Lower lobe of right lung (tissue), 2 donors: ENCODE measurements at regions not wholly inside any gene's neighbourhood (a gene's known extent, or its start where the extent isn't known, plus 50 kb on each side); places are given as distances from the start of the nearest gene placed in this dataset.
A peak's percentile ranks its signal among the peaks of the same experiment; 100 is the strongest.

Experiments
- ATAC-seq, 2 donors: fragments of 200-7000 bp; cut with Tn5 transposase; one replicate each; pipeline ENCODE4 v1.9.1; 2020 to 2022; ENCODE audit warnings: mild to moderate bottlenecking in 2 of 2, moderate library complexity in 2 of 2
- DNase-seq: peaks from one replicate; pipeline ENCODE4 v3.0.0-alpha.2; 2020
- H3K27ac ChIP-seq: fragments of 200-600 bp; one replicate; pipeline ENCODE4 v1.8.0; 2022
- H3K27me3 ChIP-seq: fragments of 200-600 bp; one replicate; pipeline ENCODE4 v1.8.0; 2022; ENCODE audit warnings: low read depth
- H3K36me3 ChIP-seq: fragments of 200-600 bp; one replicate; pipeline ENCODE4 v1.8.0; 2022; ENCODE audit warnings: mild to moderate bottlenecking
- H3K4me1 ChIP-seq: fragments of 200-600 bp; one replicate; pipeline ENCODE4 v1.8.0; 2022
- H3K4me3 ChIP-seq: fragments of 200-600 bp; one replicate; pipeline ENCODE4 v1.8.0; 2022; ENCODE audit warnings: mild to moderate bottlenecking
- H3K9me3 ChIP-seq: fragments of 200-600 bp; one replicate; pipeline ENCODE4 v1.8.0; 2022
- intact Hi-C: fragments of 100-400 bp; cut with DNase I; formaldehyde crosslinking; loops from one replicate; pipeline ENCODE4 v1.11.0; 2022
- TF ChIP-seq, protein P1 (sequence below): fragments of 200-600 bp; IDR thresholded peaks from one replicate; pipeline ENCODE4 v1.8.0; 2022; ENCODE audit warnings: antibody characterized with exemption, mild to moderate bottlenecking
- donor health status: DM: no; HTN: yes; CAD: no; lungs with severe emphysema.

GRCh38 chr6:163872335-163872734 is 457.8 kb downstream of the QKI start:
- intact Hi-C loops: no loop called here
- no peak for DNase-seq
- Histone ChIP-seq H3K4me1 (no peaks in the 10 kb centered on the region), H3K9me3 (no peaks in the 10 kb centered on the region), H3K36me3 (no peaks in the 10 kb centered on the region), H3K27ac (no peak overlapping the region), H3K27me3 (no peaks in the 10 kb centered on the region), H3K4me3 (no peak overlapping the region)
- TF ChIP-seq, protein P1, sequence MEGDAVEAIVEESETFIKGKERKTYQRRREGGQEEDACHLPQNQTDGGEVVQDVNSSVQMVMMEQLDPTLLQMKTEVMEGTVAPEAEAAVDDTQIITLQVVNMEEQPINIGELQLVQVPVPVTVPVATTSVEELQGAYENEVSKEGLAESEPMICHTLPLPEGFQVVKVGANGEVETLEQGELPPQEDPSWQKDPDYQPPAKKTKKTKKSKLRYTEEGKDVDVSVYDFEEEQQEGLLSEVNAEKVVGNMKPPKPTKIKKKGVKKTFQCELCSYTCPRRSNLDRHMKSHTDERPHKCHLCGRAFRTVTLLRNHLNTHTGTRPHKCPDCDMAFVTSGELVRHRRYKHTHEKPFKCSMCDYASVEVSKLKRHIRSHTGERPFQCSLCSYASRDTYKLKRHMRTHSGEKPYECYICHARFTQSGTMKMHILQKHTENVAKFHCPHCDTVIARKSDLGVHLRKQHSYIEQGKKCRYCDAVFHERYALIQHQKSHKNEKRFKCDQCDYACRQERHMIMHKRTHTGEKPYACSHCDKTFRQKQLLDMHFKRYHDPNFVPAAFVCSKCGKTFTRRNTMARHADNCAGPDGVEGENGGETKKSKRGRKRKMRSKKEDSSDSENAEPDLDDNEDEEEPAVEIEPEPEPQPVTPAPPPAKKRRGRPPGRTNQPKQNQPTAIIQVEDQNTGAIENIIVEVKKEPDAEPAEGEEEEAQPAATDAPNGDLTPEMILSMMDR: no peak
- no peak for ATAC-seq

DNA sequence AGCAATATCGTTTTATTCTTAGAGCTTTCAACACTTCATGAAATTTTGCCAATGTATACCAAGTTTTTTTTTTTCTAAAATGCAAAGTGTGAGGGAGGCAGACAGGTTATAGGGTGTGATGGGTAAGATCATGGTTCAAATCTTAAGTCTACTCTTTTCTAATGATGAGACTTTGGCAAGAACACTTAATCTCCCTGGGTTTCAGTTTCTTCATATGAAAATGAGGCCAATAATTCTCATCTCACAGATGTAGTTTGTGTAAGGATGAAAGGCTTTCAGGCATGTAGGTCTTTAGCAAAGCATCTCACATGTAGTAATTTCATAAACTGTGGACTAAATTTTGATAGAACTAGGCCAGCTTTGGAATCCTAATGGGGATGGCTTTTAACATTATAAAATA is 457.1 kb downstream of the QKI start:
- Histone ChIP-seq H3K27ac (no peak overlapping the region), H3K27me3 (no peaks in the 10 kb centered on the region), H3K4me1 (no peaks in the 10 kb centered on the region), H3K9me3 (no peaks in the 10 kb centered on the region), H3K4me3 (no peak overlapping the region), H3K36me3 (no peaks in the 10 kb centered on the region)
- DNase-seq (no peak), ATAC-seq (no peak)
- TF ChIP-seq, protein P1: no peak
- intact Hi-C loops: no loop called here

DNA sequence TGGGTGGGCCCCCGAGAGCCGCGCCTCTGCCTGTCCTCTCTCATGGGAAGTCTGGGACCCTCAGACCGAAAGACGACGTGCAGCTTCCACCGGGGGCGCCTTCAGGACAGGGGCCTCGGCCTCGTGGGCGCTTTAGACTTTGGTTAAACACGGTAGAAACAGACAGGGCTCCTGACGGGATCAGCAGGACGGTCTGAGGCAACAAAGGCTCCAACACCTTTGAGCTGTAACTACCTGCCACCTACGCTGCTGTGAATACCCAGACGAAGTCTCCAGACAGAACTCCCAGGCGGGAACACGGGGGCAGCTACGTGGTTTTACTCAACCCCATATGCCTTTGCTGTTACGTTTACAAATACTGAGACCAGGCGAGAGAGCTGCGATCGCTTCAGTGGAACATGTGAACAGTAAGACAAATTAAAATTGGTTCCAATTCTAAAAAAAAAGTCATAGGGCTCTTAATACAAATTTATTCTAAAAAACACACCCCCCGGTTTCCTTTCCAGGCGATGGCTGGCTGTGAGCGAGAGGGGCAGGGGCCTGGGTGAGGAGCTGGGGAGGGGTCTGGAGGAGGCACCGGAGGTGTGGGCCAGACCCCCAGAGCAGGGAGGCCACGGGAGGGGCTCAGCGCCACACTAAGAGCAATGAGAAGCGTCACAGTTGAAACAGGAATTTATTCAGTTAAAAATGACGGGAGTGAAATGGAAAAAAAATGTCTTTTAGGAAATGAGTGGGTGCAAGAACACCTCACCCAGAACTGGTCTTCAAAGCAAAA is 453.2 kb downstream of the QKI start:
- H3K9me3 ChIP-seq: no peaks in the 10 kb centered on the region
- no peaks in the 10 kb centered on the region for H3K27me3 ChIP-seq
- intact Hi-C loops: no loop called here
- no peak for ATAC-seq
- no peak overlapping the region for H3K27ac ChIP-seq
- H3K4me1 ChIP-seq: no peaks in the 10 kb centered on the region
- no peaks in the 10 kb centered on the region for H3K36me3 ChIP-seq
- TF ChIP-seq, protein P1: no peak
- no peak overlapping the region for H3K4me3 ChIP-seq
- no peak for DNase-seq

DNA sequence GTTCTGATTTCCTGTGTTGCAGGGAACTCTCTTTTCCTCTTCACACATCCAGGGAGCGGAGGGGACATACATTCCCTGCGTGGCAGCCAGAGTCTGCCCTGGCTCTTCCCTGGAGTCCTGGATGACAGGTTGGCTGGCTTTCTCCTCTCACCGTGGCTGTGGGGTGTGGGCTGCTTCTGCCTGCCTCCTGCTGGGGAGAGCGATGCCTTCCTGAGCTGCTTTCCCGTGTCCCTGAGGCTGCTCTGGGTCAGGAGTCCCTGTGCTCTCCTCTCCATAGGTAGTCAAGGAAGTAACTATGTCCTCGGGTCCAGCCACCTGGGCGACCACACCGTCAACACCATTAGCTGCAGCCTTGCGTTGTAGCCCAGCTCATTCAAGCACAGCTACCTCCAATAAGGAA is 451.7 kb downstream of the QKI start:
- Histone ChIP-seq H3K4me3 (no peak overlapping the region), H3K27ac (no peak overlapping the region), H3K9me3 (no peaks in the 10 kb centered on the region), H3K4me1 (peaks cover 1% of the 10 kb centered on the region), H3K36me3 (no peaks in the 10 kb centered on the region), H3K27me3 (no peaks in the 10 kb centered on the region)
- intact Hi-C loops: no loop called here
- no peak for DNase-seq
- TF ChIP-seq, protein P1: no peak
- peak in 1 of 2 donors; percentile 9 for ATAC-seq

GRCh38 chr6:163863565-163863964 is 449.0 kb downstream of the QKI start:
- Histone ChIP-seq H3K36me3 (no peaks in the 10 kb centered on the region), H3K9me3 (no peaks in the 10 kb centered on the region), H3K4me3 (no peak overlapping the region), H3K27ac (no peak overlapping the region), H3K27me3 (no peaks in the 10 kb centered on the region), H3K4me1 (peaks cover 14% of the 10 kb centered on the region)
- no peak for DNase-seq
- TF ChIP-seq, protein P1: no peak
- intact Hi-C loops: no loop called here
- peak in 1 of 2 donors; percentile 27 for ATAC-seq
